ENCODE measurements at regions not wholly inside any gene's neighbourhood (a gene's known extent, or its start where the extent isn't known, plus 50 kb on each side); places are given as distances from the start of the nearest gene placed in this dataset.

GRCh38 chr16:79327836-79328235, 272.7 kb downstream of the MAF start:
- DNase-seq, result no peak

- DNase-seq, result no peak
These were observed 274.0 kb downstream of the MAF start for GRCh38 chr16:79326549-79326948.

GRCh38 chr16:79325226-79325945, 275.2 kb downstream of the MAF start:
- no peak for DNase-seq

GRCh38 chr16:79320956-79321355, 279.6 kb downstream of the MAF start:
- DNase-seq, result no peak

GRCh38 chr16:79318143-79318899, 282.2 kb downstream of the MAF start:
- DNase-seq, result no peak

- DNase-seq, result no peak
These were observed 283.0 kb downstream of the MAF start for GRCh38 chr16:79317521-79317920.

- DNase-seq, result no peak
These were observed 283.5 kb downstream of the MAF start for GRCh38 chr16:79317026-79317425.

- no peak for DNase-seq
These were observed 284.5 kb downstream of the MAF start for GRCh38 chr16:79316004-79316458.

- DNase-seq, result no peak
These were observed 288.0 kb downstream of the MAF start for GRCh38 chr16:79312502-79312901.

- DNase-seq, result no peak
These were observed 289.8 kb downstream of the MAF start for GRCh38 chr16:79310710-79311109.

GRCh38 chr16:79309606-79310005, 290.9 kb downstream of the MAF start:
- no peak for DNase-seq

GRCh38 chr16:79307214-79307613, 293.3 kb downstream of the MAF start:
- DNase-seq, result no peak

- DNase-seq, result no peak
These were observed 295.5 kb downstream of the MAF start for GRCh38 chr16:79305074-79305473.

- no peak for DNase-seq
These were observed 296.6 kb downstream of the MAF start for GRCh38 chr16:79303959-79304387.

- DNase-seq, result no peak
These were observed 297.3 kb downstream of the MAF start for GRCh38 chr16:79303206-79303605.

- DNase-seq, result no peak
These were observed 297.8 kb downstream of the MAF start for GRCh38 chr16:79302731-79303130.

- DNase-seq, result no peak
These were observed 299.5 kb downstream of the MAF start for GRCh38 chr16:79301051-79301450.

GRCh38 chr16:79298894-79299799, 301.4 kb downstream of the MAF start:
- no peak for DNase-seq

GRCh38 chr16:79298476-79298875, 302.1 kb downstream of the MAF start:
- DNase-seq, result no peak

- DNase-seq, result no peak
These were observed 302.7 kb downstream of the MAF start for GRCh38 chr16:79297805-79298204.

GRCh38 chr16:79297296-79297695, 303.2 kb downstream of the MAF start:
- DNase-seq, result no peak

- DNase-seq, result no peak
These were observed 304.0 kb downstream of the MAF start for GRCh38 chr16:79296491-79296890.

- no peak for DNase-seq
These were observed 304.8 kb downstream of the MAF start for GRCh38 chr16:79295746-79296145.

Data from NCI-H226 (cell line).